ENCODE measurements at regions not wholly inside any gene's neighbourhood (a gene's known extent, or its start where the extent isn't known, plus 50 kb on each side); places are given as distances from the start of the nearest gene placed in this dataset.
"Not testable (repeated sequence)": the region's sequence is repeated elsewhere in the genome, so short reads cannot be mapped to it uniquely, and the experiment has no call there.

DNA sequence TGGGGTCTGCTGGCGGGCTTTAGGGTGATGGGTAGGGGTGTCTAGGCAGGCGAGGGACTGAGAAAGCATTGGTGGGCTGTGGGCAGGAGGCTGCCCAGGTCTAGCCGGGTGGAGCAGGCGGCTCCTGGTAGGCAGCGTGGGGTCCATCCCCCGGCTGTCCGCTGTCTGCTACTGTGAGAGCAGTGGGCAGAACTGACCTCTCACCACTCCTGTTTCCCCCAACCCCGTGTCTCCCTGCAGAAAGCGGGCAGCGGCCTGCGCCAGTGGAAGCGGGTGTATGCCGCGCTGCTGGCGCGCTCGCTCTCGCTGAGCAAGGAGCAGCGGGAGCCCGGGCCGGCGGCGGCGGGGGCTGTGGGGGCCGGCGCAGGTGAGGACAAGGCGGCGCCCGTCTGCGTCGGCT lies 249.2 kb upstream of the TP53TG3 start:
- TF ChIP-seq CTCF (IDR thresholded peaks at IDR 0.05; ENCODE audit: low read length); EZH2 (IDR thresholded peaks at IDR 0.05; ENCODE audit: borderline replicate concordance, low read length): not testable (repeated sequence)

Data from OCI-LY1 (cell line).